Astrocyte (in vitro differentiated cells and primary cell): ENCODE measurements at regions not wholly inside any gene's neighbourhood (a gene's known extent, or its start where the extent isn't known, plus 50 kb on each side); places are given as distances from the start of the nearest gene placed in this dataset.

ENCODE experiments used
- EZH2 ChIP-seq: IDR thresholded peaks from 2 replicates; pipeline ENCODE4 v1.6.1; 2012; ENCODE audit warnings: mild to moderate bottlenecking, low read length, inconsistent platforms; ENCODE audit not compliant: insufficient read depth
- TF ChIP-seq, protein P1 (sequence below): IDR thresholded peaks from 2 replicates; pipeline ENCODE4 v1.5.1; 2011; ENCODE audit warnings: low read depth, mild to moderate bottlenecking, inconsistent platforms, low read length, moderate library complexity; ENCODE audit not compliant: insufficient read depth

DNA sequence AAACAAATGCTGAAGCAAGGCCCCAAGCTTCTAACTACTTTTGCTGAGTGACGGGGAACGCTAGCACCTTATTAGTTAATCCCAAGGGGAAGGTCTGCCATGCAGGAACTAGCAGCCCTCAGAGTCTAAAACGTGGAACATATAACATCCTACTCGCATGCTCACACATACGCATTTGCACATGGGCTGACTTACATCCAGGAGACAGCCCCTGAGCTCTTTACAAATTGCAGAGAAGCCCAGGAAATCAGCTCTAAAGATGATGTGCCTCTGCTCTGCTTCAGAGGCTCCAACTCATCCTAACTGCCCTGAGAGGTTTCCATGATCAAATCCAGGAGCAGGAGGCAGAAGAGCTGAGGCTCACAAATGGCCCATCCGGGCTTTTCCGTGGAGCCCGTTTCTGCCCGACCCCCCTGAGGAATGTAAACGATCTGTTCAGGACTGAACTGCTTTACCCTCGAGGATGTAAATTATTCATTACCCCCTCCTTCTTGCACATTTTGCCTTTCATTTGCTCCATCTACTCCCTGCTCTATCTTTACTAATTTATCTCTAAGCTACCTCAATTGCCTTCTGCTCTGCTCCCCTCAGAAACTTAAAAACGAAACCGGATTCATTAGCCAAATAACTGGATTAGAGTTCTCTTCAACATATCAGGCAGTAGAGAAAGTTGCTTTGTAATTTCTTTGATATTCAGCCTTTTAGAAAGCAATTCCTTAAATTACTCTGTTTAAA lies 141.9 kb upstream of the CCDC54 start:
- TF ChIP-seq, protein P1, sequence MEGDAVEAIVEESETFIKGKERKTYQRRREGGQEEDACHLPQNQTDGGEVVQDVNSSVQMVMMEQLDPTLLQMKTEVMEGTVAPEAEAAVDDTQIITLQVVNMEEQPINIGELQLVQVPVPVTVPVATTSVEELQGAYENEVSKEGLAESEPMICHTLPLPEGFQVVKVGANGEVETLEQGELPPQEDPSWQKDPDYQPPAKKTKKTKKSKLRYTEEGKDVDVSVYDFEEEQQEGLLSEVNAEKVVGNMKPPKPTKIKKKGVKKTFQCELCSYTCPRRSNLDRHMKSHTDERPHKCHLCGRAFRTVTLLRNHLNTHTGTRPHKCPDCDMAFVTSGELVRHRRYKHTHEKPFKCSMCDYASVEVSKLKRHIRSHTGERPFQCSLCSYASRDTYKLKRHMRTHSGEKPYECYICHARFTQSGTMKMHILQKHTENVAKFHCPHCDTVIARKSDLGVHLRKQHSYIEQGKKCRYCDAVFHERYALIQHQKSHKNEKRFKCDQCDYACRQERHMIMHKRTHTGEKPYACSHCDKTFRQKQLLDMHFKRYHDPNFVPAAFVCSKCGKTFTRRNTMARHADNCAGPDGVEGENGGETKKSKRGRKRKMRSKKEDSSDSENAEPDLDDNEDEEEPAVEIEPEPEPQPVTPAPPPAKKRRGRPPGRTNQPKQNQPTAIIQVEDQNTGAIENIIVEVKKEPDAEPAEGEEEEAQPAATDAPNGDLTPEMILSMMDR, result no peak
- no peak for TF ChIP-seq EZH2
